GM12892 (cell line): ENCODE measurements at regions not wholly inside any gene's neighbourhood (a gene's known extent, or its start where the extent isn't known, plus 50 kb on each side); places are given as distances from the start of the nearest gene placed in this dataset.

Source experiments
- POLR2A ChIP-seq: IDR thresholded peaks from 2 replicates; pipeline ENCODE4 v1.6.1; 2011; ENCODE audit warnings: low read depth, low read length, control low read depth
- POLR2AphosphoS5 ChIP-seq: IDR thresholded peaks from 2 replicates; pipeline ENCODE4 v1.6.1; 2011; ENCODE audit warnings: low read depth, low read length, control low read depth
- TAF1 ChIP-seq: IDR thresholded peaks from 2 replicates; pipeline ENCODE4 v1.6.1; 2011; ENCODE audit warnings: low read depth, mild to moderate bottlenecking, control low read depth, low read length, borderline replicate concordance

- no peak for TF ChIP-seq POLR2AphosphoS5
- no peak for TF ChIP-seq TAF1
- TF ChIP-seq POLR2A = no peak
Measured at GRCh38 chr4:145316897-145317574, 136.6 kb upstream of the OTUD4 start.
